Cerebellar nuclear complex (tissue), 1 donor: ENCODE measurements at regions not wholly inside any gene's neighbourhood (a gene's known extent, or its start where the extent isn't known, plus 50 kb on each side); places are given as distances from the start of the nearest gene placed in this dataset.
"Not testable (repeated sequence)": the region's sequence is repeated elsewhere in the genome, so short reads cannot be mapped to it uniquely, and the experiment has no call there.

Experiments used
- DNase-seq, 2 experiments: peaks; one replicate each; lab custom pipeline; 2025; lab: John Stamatoyannopoulos, UW

- DNase-seq, result no peak
These were observed 610.5 kb downstream of the PLOD2 start for GRCh38 chr3:145550522-145550921.

DNA sequence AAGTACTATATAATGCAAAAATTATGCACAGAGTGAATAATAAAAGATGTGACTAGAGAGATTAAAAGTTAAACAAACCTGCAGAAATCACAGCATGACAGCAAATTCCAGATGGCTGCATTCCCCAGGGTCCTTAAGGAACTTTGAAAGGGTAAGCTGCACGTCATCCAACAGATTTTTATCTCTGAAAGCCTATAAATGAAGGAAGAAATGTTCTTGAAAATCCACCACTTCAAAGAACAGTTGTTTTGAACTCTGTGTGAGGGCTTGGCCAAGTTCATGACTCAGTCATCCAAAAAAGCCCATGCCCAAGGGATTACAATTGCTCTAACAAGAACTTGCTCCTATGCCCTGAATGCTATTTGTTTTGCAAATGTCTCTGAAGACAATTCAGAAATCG, 603.6 kb downstream of the PLOD2 start:
- DNase-seq, result no peak

DNA sequence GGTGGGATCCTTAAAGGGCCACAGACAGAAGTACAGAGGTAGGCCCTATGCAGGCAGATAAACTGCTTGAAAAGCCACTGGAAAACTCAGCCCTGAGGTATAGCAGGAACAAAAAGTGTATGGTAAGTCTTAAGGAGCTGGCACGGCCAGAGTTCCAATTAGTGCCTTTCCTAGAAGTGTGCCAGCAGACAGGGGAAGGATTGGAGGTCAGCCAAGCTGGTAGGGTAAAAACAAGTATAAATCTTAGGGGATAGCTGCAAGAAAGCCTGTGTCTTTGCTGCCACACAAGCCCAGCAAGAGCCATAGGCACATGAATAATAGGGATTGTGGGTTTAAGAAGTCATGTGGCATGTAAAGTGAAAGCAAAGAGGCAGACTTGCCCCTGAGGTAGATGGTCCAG, 582.5 kb downstream of the PLOD2 start:
- DNase-seq, result no peak

DNA sequence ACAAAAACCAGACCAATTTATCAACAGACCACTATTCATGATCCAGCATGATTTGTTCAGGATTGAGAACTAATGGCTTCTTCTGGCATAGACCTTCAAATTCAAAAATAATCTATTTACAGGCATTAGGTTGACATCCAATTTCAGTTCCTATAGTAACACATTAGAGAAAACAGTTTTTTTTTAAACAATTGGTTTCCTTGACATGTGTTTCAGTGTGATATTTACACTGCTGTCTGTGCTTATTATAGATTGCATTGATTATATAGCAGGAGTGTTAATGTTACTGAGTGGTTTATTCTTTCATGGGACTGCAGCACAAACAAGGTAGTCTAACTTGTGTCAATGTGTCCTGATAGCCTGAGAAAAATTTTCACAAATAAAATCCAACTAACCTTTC, 579.3 kb downstream of the PLOD2 start:
- DNase-seq, result no peak

DNA sequence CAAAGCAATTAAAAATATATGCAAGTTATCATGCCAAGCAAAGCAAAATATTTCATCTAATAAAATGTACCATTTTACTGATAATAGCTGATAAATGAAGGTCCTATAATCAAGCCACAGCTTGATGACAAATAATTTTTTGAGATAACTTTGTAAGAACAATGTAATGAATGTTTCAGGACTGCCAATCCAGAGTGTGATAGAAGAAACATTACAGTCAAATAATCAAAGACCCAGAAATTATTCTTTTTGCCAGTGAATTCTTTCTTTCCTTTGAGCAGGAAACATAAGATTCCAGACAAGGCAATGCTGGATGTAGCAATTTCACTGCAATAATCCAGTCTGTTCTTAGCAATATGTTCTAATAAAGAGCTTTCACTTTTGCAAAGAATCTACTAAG, 556.1 kb downstream of the PLOD2 start:
- DNase-seq, result no peak

DNA sequence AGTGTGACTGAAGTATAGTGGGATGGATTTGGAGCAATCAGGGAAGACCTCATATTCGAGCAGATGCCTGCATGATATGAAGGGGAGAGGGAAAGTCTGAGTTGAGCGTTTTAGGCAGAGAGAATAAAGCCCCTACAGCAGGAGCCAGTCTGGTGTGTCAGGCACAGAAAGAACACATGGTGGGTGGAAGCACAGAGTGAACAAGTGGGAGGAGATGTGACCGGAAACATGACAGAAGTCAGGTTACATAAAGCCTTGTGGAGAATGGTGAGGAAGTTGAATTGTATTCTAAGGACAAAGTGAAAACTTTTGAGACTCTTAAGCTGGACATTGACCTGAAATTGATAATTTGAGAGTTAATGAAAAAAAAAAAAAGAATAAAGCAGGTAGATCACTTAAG, 541.0 kb downstream of the PLOD2 start:
- no peak for DNase-seq

- DNase-seq, result no peak
These were observed 540.5 kb downstream of the PLOD2 start for GRCh38 chr3:145620486-145620885.

GRCh38 chr3:145623349-145623748, 537.6 kb downstream of the PLOD2 start:
- no peak for DNase-seq

DNA sequence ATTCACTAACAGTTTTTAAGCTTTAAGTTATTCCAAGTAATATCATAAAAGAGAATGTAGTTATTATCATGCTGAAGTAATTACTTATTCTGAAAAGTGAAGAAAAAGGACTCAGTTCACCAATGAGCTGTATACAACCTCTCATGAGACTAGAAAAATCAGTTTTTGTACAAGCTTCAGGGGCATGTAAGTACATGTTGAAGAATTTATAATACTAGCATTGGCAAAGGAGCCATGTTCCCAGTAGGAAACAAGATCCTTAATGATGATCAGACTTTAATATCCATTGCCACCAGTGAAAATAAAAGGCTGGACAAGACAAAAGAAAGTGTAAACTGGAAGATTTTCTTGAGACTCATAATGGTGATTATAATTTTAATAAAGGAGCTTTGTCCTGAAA, 532.8 kb downstream of the PLOD2 start:
- no peak for DNase-seq

DNA sequence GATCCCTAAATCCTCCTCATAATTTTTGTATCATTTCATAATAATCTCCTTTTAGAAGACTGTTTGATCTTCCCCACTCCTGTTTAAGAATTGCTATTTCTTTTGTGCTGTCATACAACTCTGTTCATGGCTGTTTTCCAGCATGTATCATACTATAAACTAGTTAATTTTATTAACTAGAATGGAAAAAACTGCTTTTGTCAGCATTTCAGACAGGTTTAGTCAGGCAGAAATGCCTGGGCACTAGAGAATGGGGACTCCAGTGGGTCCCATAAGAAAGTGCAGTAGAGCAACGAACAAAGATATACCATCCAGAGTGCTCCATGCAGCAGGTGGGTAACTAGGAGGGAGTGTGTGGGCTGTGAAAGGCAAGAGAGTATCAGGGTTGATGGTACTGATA, 523.9 kb downstream of the PLOD2 start:
- no peak for DNase-seq

- DNase-seq, result no peak
These were observed 521.9 kb downstream of the PLOD2 start for GRCh38 chr3:145639003-145639606.

GRCh38 chr3:145639875-145640274, 521.1 kb downstream of the PLOD2 start:
- DNase-seq, result no peak

DNA sequence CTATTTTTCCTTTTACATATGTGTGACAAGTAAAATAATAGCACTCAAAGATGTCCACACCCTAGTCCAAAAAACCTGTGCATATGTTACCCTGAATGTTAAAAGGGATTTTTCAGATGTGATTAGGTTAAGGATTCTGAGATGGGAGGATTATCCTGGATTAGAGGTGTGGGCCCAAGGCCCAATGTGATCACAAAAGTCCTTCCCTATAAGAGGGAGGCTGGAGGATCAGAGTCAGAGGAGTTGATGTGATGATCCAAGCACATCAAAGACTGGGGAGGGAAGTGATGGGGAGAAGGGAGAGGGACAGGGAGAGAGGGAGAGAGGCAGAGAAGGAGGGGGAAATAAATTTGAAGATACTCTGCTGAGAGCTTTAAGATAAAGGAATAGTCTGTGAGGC, 512.6 kb downstream of the PLOD2 start:
- DNase-seq, result no peak

DNA sequence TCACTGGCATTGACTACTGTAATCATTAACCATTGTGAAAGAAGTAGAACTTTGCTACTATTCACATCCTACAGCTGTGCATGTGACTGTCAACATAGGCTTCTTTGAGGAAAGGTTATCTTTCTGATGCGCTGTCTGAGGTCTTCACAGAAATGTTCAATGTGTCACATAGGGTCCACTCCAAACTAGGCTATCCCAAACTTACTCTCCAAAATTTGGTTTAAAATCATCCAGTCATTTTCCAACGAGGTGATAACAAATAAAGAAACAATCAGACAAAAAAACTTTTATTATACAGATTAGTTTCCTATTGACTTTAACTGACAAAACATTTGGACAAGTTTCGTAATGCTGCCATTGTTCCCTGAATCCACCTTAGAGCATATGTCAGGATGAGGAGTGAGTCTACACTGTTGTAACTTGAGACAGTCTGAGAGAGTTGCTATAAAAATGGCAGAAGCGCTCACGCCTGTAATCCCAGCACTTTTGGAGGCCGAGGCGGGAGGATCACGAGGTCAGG, 511.6 kb downstream of the PLOD2 start:
- no peak for DNase-seq

GRCh38 chr3:145650170-145650569, 510.8 kb downstream of the PLOD2 start:
- no peak for DNase-seq

DNA sequence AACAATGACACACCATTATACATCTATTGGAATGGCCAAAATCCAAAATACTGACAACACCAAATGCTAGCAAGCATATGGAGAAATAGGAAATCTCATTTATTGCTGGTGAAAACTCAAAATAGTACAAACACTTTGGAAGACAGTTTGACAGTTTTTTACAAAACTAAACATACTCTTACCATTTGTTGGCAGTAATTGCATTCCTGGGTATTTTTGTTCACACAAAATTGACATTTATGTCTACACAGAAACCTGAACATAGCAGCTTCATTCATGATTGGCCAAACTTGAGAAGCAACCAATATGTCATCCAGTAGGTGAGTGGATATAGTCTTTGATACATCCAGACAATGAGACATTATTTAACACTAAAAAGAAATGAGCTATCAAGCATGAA, 489.9 kb downstream of the PLOD2 start:
- no peak for DNase-seq

- DNase-seq, result no peak
These were observed 487.1 kb downstream of the PLOD2 start for GRCh38 chr3:145673838-145674237.

GRCh38 chr3:145678401-145678800, 482.6 kb downstream of the PLOD2 start:
- no peak for DNase-seq

DNA sequence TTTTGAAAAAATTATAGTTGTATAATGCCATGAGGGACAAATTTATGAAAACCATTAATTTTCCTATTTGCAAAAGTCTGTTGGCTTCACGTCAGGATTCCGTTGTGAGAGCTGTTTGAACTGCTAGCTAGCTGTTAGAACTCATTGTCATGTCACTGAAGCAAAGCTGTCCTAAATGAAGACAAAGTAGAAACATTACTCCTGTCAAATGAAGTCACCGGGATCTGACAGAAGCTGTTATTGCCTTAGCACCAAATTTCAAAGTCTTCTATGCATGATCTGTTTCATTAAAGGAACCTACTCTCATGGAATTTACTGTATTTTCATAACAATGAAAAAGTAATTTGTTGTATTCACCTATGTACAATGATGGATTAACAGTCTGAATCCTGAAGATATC, 479.8 kb downstream of the PLOD2 start:
- no peak for DNase-seq

DNA sequence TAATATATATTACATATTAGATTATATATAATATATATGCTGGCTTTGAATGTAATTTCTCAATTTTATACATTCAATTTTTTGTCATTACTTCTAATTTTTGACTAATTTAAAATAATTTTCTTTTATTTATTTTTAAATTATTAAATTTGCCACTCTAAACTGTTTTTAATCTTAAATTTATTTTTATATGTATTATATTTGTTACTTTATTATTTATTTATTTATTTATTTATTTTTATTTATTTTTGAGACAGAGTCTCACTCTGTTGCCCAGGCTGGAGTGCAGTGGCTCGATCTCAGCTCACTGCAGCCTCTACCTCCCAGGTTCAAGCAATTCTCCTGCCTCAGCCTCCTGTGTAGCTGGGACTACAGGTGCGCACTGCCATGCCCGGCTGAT, 473.0 kb downstream of the PLOD2 start:
- not testable (repeated sequence) for DNase-seq

GRCh38 chr3:145692751-145693150, 468.2 kb downstream of the PLOD2 start:
- DNase-seq, result no peak

DNA sequence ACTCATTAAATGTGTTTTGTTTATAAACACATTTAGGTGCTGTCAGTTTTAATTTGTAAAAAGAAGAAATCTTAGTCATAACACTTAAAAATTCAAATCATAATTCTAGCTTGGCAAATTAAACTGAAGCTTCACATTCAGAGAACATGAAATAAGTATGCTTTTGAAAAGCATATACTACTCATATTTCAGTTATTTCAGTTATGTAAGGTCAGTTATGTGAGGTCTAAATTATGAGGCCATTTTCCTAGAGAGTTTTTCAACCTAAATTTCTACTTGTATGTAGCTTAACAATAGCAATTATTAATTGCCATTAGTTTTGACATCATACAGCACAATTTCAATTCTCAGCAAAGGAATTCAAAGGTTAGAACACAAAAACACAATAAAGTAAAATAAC, 465.0 kb downstream of the PLOD2 start:
- no peak for DNase-seq

DNA sequence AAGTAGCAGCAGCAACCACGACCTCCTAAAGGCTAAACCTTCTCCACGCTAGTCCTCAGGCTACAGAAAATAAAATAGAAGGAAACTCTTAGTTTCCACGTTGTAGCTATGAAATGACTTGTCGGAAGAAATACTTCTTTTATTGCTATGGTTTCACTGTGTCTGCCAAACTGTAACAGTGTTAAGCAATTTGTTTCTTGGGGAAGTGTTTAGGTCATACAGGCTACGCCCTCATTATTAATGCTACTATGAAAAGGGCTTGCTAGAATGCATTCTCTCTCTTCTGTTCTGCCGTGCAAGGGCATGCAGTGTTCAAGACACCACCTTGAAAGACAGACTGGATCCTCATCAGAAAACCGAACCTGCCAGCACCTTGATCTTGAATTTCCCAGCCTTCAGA, 462.7 kb downstream of the PLOD2 start:
- DNase-seq, result no peak

DNA sequence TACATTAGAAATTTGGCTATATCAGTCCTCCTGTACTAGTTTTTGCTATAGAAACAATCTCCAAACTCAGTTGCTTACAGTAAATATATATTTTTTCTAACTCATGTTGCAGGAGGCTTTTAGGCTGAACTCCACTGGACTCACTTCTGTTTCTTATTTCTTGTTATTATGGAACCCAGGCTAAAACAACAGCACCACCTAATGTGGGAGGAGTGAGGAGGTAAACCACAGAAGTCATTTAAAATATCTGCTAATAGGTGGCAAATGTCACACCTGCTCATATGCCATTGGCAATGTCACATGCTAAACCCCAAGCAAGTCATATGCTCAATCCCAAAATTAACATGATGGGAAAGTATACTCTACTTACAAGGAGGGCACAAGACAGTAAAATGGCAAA, 462.2 kb downstream of the PLOD2 start:
- no peak for DNase-seq

- DNase-seq, result no peak
These were observed 457.0 kb downstream of the PLOD2 start for GRCh38 chr3:145704020-145704419.
